OCI-LY1 (cell line): ENCODE measurements at regions not wholly inside any gene's neighbourhood (a gene's known extent, or its start where the extent isn't known, plus 50 kb on each side); places are given as distances from the start of the nearest gene placed in this dataset.
"Not testable (repeated sequence)": the region's sequence is repeated elsewhere in the genome, so short reads cannot be mapped to it uniquely, and the experiment has no call there.

Source experiments
- H2AFZ ChIP-seq: fragments of 200-600 bp; sonication (generic), shearing (Covaris generic); 2 replicates; pipeline ENCODE4 v1.6.0; 2014; ENCODE audit warnings: antibody characterized with exemption, mild to moderate bottlenecking, low read length
- H3F3A ChIP-seq: fragments of 200-600 bp; sonication (generic), shearing (Covaris generic); 2 replicates; pipeline ENCODE4 v1.6.0; 2014; ENCODE audit warnings: mild to moderate bottlenecking, antibody characterized with exemption, low read length, moderate library complexity; ENCODE audit not compliant: insufficient read depth
- H3K27ac ChIP-seq: fragments of 200-600 bp; sonication (generic); 2 replicates; pipeline ENCODE4 v1.5.1; 2014; ENCODE audit warnings: low read length, mixed run types, mild to moderate bottlenecking, low read depth; ENCODE audit not compliant: poor library complexity, severe bottlenecking
- H3K27me3 ChIP-seq: fragments of 200-600 bp; sonication (generic); 2 replicates; pipeline ENCODE4 v1.6.0; 2014; ENCODE audit warnings: antibody characterized with exemption, mild to moderate bottlenecking, low read length, moderate library complexity; ENCODE audit not compliant: insufficient read depth
- H3K36me3 ChIP-seq: fragments of 200-600 bp; sonication (generic); 2 replicates; pipeline ENCODE4 v1.6.1; 2014; ENCODE audit warnings: mild to moderate bottlenecking, antibody characterized with exemption, low read length, moderate library complexity, mixed read lengths; ENCODE audit not compliant: insufficient read depth
- H3K4me1 ChIP-seq: fragments of 200-600 bp; sonication (generic); 2 replicates; pipeline ENCODE4 v1.5.1; 2014; ENCODE audit warnings: mild to moderate bottlenecking, low read length, moderate library complexity; ENCODE audit not compliant: insufficient read depth, severe bottlenecking
- H3K4me2 ChIP-seq: fragments of 200-600 bp; sonication (generic), shearing (Covaris generic); 2 replicates; pipeline ENCODE4 v1.6.1; 2014; ENCODE audit warnings: low read length
- H3K4me3 ChIP-seq: fragments of 200-600 bp; sonication (generic); 2 replicates; pipeline ENCODE4 v1.5.1; 2014; ENCODE audit warnings: low read length, low read depth, mild to moderate bottlenecking, mixed read lengths; ENCODE audit not compliant: poor library complexity, severe bottlenecking
- H3K79me2 ChIP-seq: fragments of 200-600 bp; shearing (Covaris generic); 2 replicates; pipeline ENCODE4 v1.6.1; 2016; ENCODE audit warnings: mixed run types, low read length, mixed read lengths; ENCODE audit not compliant: insufficient read depth
- H3K9ac ChIP-seq: fragments of 200-600 bp; sonication (generic), shearing (Covaris generic); 2 replicates; pipeline ENCODE4 v1.6.1; 2014; ENCODE audit warnings: mild to moderate bottlenecking, low read length, mixed read lengths
- H3K9me2 ChIP-seq: fragments of 200-600 bp; sonication (generic), shearing (Covaris generic); 2 replicates; pipeline ENCODE4 v1.6.1; 2014; ENCODE audit warnings: low read depth, mild to moderate bottlenecking, low read length, mixed read lengths
- H3K9me3 ChIP-seq: fragments of 200-600 bp; shearing (Covaris generic); 2 replicates; pipeline ENCODE4 v1.6.1; 2014; ENCODE audit warnings: low read length, mixed read lengths
- H4K20me1 ChIP-seq: fragments of 200-600 bp; sonication (generic), shearing (Covaris generic); 2 replicates; pipeline ENCODE4 v1.6.0; 2016; ENCODE audit warnings: mild to moderate bottlenecking, low read length; ENCODE audit not compliant: insufficient read depth
- EZH2 ChIP-seq: fragments of 200-600 bp; sonication (generic), shearing (Covaris generic); IDR thresholded peaks from 2 replicates; pipeline ENCODE4 v1.8.0; 2017; ENCODE audit warnings: borderline replicate concordance, mixed run types, mild to moderate bottlenecking, antibody characterized with exemption, low read length, moderate library complexity, mixed read lengths
- TF ChIP-seq, protein P1 (sequence below): fragments of 200-600 bp; sonication (generic), shearing (Covaris generic); IDR thresholded peaks from 2 replicates; pipeline ENCODE4 v1.5.1; 2017; ENCODE audit warnings: mild to moderate bottlenecking, antibody characterized with exemption, low read length, moderate library complexity, mixed read lengths

GRCh38 chr15:24777307-24777706, 101.7 kb downstream of the NPAP1 start:
- no peaks in the 10 kb centered on the region for H4K20me1 ChIP-seq
- TF ChIP-seq, protein P1, sequence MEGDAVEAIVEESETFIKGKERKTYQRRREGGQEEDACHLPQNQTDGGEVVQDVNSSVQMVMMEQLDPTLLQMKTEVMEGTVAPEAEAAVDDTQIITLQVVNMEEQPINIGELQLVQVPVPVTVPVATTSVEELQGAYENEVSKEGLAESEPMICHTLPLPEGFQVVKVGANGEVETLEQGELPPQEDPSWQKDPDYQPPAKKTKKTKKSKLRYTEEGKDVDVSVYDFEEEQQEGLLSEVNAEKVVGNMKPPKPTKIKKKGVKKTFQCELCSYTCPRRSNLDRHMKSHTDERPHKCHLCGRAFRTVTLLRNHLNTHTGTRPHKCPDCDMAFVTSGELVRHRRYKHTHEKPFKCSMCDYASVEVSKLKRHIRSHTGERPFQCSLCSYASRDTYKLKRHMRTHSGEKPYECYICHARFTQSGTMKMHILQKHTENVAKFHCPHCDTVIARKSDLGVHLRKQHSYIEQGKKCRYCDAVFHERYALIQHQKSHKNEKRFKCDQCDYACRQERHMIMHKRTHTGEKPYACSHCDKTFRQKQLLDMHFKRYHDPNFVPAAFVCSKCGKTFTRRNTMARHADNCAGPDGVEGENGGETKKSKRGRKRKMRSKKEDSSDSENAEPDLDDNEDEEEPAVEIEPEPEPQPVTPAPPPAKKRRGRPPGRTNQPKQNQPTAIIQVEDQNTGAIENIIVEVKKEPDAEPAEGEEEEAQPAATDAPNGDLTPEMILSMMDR: no peak
- no peak for TF ChIP-seq EZH2
- no peaks in the 10 kb centered on the region for H3K9me2 ChIP-seq
- no peaks in the 10 kb centered on the region for H3K36me3 ChIP-seq
- no peaks in the 10 kb centered on the region for H3K9me3 ChIP-seq
- no peak overlapping the region for H3K4me3 ChIP-seq
- no peaks in the 10 kb centered on the region for H3K27me3 ChIP-seq
- no peaks in the 10 kb centered on the region for H3K79me2 ChIP-seq
- no peaks in the 10 kb centered on the region for H3F3A ChIP-seq
- no peak overlapping the region for H3K9ac ChIP-seq
- no peak overlapping the region for H2AFZ ChIP-seq
- no peak overlapping the region for H3K4me2 ChIP-seq
- H3K4me1 ChIP-seq: no peaks in the 10 kb centered on the region
- no peak overlapping the region for H3K27ac ChIP-seq

DNA sequence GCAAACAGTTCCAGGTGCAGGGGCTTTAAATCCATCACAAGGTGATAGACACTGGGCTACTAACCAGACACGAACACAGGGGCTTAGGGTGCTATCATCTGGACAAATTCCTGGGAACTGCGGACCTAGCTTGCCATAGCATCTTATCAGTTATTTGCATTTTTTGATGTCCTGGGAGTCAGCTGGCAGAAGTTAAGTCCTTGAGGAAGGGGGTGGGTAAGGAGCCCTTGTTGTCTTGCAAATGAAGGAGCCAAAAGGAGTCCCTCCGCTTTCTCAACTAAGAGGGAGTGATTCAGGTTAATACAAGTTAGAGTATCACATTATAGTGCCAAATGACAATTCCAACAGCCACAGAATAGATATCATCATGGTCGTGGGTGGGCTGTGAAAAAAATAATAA, 108.9 kb downstream of the NPAP1 start:
- Histone ChIP-seq H4K20me1 (no peaks in the 10 kb centered on the region), H3K27me3 (no peaks in the 10 kb centered on the region), H3K79me2 (no peaks in the 10 kb centered on the region), H3K4me2 (no peak overlapping the region), H3K4me1 (no peaks in the 10 kb centered on the region), H3F3A (no peaks in the 10 kb centered on the region), H2AFZ (no peak overlapping the region), H3K36me3 (no peaks in the 10 kb centered on the region), H3K9me3 (no peaks in the 10 kb centered on the region), H3K27ac (no peak overlapping the region), H3K9me2 (no peaks in the 10 kb centered on the region), H3K4me3 (no peak overlapping the region), H3K9ac (no peak overlapping the region)
- no peak for TF ChIP-seq EZH2
- TF ChIP-seq, protein P1: no peak

GRCh38 chr15:24786347-24786746, 110.8 kb downstream of the NPAP1 start:
- no peaks in the 10 kb centered on the region for H3K36me3 ChIP-seq
- H3K4me3 ChIP-seq: no peak overlapping the region
- H3K9me3 ChIP-seq: no peaks in the 10 kb centered on the region
- H3F3A ChIP-seq: no peaks in the 10 kb centered on the region
- H3K4me2 ChIP-seq: no peak overlapping the region
- H3K9me2 ChIP-seq: no peaks in the 10 kb centered on the region
- H3K79me2 ChIP-seq: no peaks in the 10 kb centered on the region
- no peak overlapping the region for H3K27ac ChIP-seq
- H3K9ac ChIP-seq: no peak overlapping the region
- no peak for TF ChIP-seq EZH2
- TF ChIP-seq, protein P1: no peak
- no peaks in the 10 kb centered on the region for H3K4me1 ChIP-seq
- no peaks in the 10 kb centered on the region for H4K20me1 ChIP-seq
- H3K27me3 ChIP-seq: no peaks in the 10 kb centered on the region
- no peak overlapping the region for H2AFZ ChIP-seq

GRCh38 chr15:24802624-24803023, 127.0 kb downstream of the NPAP1 start:
- H3K9me2 ChIP-seq, H3K4me1 ChIP-seq, H3K9ac ChIP-seq, H3F3A ChIP-seq, H3K9me3 ChIP-seq, H3K4me2 ChIP-seq, H2AFZ ChIP-seq, H3K27me3 ChIP-seq, H3K4me3 ChIP-seq, H3K36me3 ChIP-seq, H4K20me1 ChIP-seq, H3K27ac ChIP-seq, H3K79me2 ChIP-seq: not testable (repeated sequence)
